A673 (cell line): ENCODE measurements at regions not wholly inside any gene's neighbourhood (a gene's known extent, or its start where the extent isn't known, plus 50 kb on each side); places are given as distances from the start of the nearest gene placed in this dataset.

Experiments
- BruUV-seq: library from RNA; stranded (reverse); fragments of 400-500 nt; replicated peaks from 2 replicates; lab custom pipeline; 2021; lab: Mats Ljungman, UMichigan
- CTCF ChIA-PET: fragments of 300-600 bp; sonication (Branson Sonifier 250); formaldehyde crosslinking; loops from one replicate; lab custom pipeline; 2022; ENCODE audit warnings: antibody characterized with exemption; lab: Charles Lee
- POLR2A ChIA-PET: fragments of 300-600 bp; sonication (Branson Sonifier 250); formaldehyde crosslinking; loops from one replicate; lab custom pipeline; 2022; ENCODE audit warnings: antibody characterized with exemption; ENCODE audit not compliant: low non-redundant PET; lab: Charles Lee
- DNase-seq: peaks from one replicate; pipeline ENCODE4 v3.0.0-alpha.2; 2015; ENCODE audit warnings: low spot score
- H3K27ac ChIP-seq: fragments of 200-600 bp; sonication (generic); 2 replicates; pipeline ENCODE4 v1.5.1; 2016; ENCODE audit warnings: mixed run types, low read depth, mild to moderate bottlenecking, mixed read lengths, antibody characterized with exemption, low read length; ENCODE audit not compliant: poor library complexity, severe bottlenecking
- H3K27me3 ChIP-seq: fragments of 200-600 bp; sonication (generic); replicated peaks from 2 replicates; pipeline ENCODE4 v1.6.1; 2017; ENCODE audit warnings: mixed run types, low read depth, mild to moderate bottlenecking, mixed read lengths, antibody characterized with exemption, low read length; ENCODE audit not compliant: insufficient read depth, poor library complexity
- H3K36me3 ChIP-seq: fragments of 200-600 bp; sonication (generic); 2 replicates; pipeline ENCODE4 v1.6.1; 2016; ENCODE audit warnings: mixed run types, mild to moderate bottlenecking, mixed read lengths, antibody characterized with exemption, low read length; ENCODE audit not compliant: insufficient read depth, poor library complexity, severe bottlenecking
- H3K4me1 ChIP-seq: fragments of 200-600 bp; sonication (generic); 2 replicates; pipeline ENCODE4 v1.6.1; 2017; ENCODE audit warnings: mixed run types, mild to moderate bottlenecking, mixed read lengths, antibody characterized with exemption, low read length; ENCODE audit not compliant: insufficient read depth, poor library complexity, severe bottlenecking
- H3K4me3 ChIP-seq: fragments of 200-600 bp; sonication (generic); 2 replicates; pipeline ENCODE4 v1.5.1; 2016; ENCODE audit warnings: low read depth, mixed run types, mild to moderate bottlenecking, mixed read lengths, low read length; ENCODE audit not compliant: poor library complexity, severe bottlenecking
- H3K9me3 ChIP-seq: fragments of 200-600 bp; sonication (generic); 2 replicates; pipeline ENCODE4 v1.6.1; 2016; ENCODE audit warnings: mixed run types, low read depth, mild to moderate bottlenecking, mixed read lengths, antibody characterized with exemption, low read length; ENCODE audit not compliant: poor library complexity, severe bottlenecking
- EZH2 ChIP-seq: fragments of 200-600 bp; sonication (generic); IDR thresholded peaks from 2 replicates; pipeline ENCODE4 v1.6.1; 2017; ENCODE audit warnings: borderline replicate concordance, low read depth, mild to moderate bottlenecking, mixed read lengths, antibody characterized with exemption, low read length; ENCODE audit not compliant: poor library complexity, severe bottlenecking
- intact Hi-C: fragments of 100-400 bp; cut with micrococcal nuclease; formaldehyde crosslinking; loops from one replicate; pipeline ENCODE4 v1.10.0; 2022; ENCODE audit not compliant: unreplicated experiment
- TF ChIP-seq, protein P1 (sequence below): fragments of 300-800, 200-600 bp; sonication (generic); conservative IDR thresholded peaks from 2 replicates; pipeline ENCODE4 v1.5.1; 2017; ENCODE audit warnings: low read depth, mild to moderate bottlenecking, antibody characterized with exemption, low read length, moderate library complexity, mixed read lengths

DNA sequence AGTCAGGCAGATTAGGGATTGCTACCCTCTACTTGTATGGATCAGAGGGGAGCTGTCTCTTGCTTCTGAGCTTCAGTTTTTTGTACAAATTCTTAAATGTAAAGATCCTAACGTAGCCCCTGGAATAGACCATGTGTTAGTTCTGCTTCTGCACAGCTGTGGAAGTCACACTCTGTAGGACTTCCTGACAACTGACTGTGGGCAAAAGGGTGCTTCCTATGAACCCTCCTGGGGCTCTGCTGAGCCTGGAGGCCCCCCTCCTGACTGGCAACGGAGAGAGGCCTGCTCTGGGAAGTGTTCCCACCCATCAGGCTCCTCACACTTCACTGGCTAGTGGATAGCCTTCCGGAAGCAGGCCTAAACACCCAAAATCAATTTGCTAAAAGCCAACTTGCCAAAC lies 131.0 kb downstream of the RPLP1 start:
- no peak for DNase-seq
- TF ChIP-seq EZH2, result no peak
- TF ChIP-seq, protein P1, sequence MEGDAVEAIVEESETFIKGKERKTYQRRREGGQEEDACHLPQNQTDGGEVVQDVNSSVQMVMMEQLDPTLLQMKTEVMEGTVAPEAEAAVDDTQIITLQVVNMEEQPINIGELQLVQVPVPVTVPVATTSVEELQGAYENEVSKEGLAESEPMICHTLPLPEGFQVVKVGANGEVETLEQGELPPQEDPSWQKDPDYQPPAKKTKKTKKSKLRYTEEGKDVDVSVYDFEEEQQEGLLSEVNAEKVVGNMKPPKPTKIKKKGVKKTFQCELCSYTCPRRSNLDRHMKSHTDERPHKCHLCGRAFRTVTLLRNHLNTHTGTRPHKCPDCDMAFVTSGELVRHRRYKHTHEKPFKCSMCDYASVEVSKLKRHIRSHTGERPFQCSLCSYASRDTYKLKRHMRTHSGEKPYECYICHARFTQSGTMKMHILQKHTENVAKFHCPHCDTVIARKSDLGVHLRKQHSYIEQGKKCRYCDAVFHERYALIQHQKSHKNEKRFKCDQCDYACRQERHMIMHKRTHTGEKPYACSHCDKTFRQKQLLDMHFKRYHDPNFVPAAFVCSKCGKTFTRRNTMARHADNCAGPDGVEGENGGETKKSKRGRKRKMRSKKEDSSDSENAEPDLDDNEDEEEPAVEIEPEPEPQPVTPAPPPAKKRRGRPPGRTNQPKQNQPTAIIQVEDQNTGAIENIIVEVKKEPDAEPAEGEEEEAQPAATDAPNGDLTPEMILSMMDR, result no peak
- Histone ChIP-seq H3K36me3 (no peaks in the 10 kb centered on the region), H3K27ac (no peak overlapping the region), H3K9me3 (no peaks in the 10 kb centered on the region), H3K4me3 (no peak overlapping the region), H3K4me1 (no peaks in the 10 kb centered on the region), H3K27me3 (no peaks in the 10 kb centered on the region)
- intact Hi-C loops, result no loop called here
- BruUV-seq, result no TSS peak
- POLR2A ChIA-PET, result no interaction called here
- CTCF ChIA-PET, result no interaction called here

DNA sequence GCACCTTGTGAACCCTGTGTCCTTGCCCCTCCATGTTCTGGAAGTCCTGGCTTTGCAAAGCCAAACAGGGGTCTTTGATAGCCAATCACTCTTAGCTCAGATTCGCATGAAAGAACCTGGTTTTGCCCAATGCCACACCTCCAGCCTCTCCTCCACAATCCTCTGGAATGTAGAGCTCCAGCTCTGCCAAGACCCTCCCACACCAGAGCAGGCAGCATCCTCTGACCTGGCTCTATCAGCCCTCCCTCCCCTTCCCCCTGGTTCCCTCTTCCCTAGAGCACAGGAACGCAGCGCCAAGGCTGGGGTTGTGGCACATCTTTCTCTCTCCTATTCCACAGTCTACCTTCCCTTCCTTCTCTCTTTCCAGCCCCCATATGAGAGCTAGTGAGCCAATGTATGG lies 133.3 kb downstream of the RPLP1 start:
- no peaks in the 10 kb centered on the region for H3K36me3 ChIP-seq
- ChIA-PET POLR2A (no interaction called here), CTCF (no interaction called here)
- no peak for DNase-seq
- BruUV-seq, result no TSS peak
- H3K27ac ChIP-seq, result no peak overlapping the region
- TF ChIP-seq, protein P1, result no peak
- TF ChIP-seq EZH2, result no peak
- H3K4me1 ChIP-seq, result no peaks in the 10 kb centered on the region
- H3K27me3 ChIP-seq, result no peaks in the 10 kb centered on the region
- no peak overlapping the region for H3K4me3 ChIP-seq
- intact Hi-C loops, result no loop called here
- no peaks in the 10 kb centered on the region for H3K9me3 ChIP-seq

DNA sequence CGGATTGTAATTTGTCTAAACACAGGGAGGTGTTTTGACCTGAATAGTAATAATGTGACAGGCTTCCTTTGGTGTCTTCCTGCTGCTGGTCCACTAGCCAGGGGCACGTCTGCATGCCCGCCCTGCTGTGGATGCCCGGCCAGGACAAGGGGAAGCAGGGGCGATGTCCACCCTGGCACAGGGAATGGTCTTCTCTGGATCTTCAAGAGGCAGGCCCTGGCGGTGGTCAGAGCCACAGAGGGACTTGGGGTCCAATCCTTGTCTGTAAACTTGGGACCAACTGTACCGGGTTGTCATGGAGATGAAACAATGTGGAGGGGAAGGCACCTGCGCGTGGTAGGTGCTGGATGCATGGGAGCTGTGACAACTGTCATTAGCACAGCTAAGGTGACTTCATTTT lies 134.1 kb downstream of the RPLP1 start:
- intact Hi-C loops, result no loop called here
- ChIA-PET POLR2A (no interaction called here), CTCF (no interaction called here)
- no peaks in the 10 kb centered on the region for H3K27me3 ChIP-seq
- BruUV-seq, result no TSS peak
- H3K4me1 ChIP-seq, result no peaks in the 10 kb centered on the region
- TF ChIP-seq, protein P1, result no peak
- TF ChIP-seq EZH2, result no peak
- H3K36me3 ChIP-seq, result no peaks in the 10 kb centered on the region
- DNase-seq, result no peak
- H3K9me3 ChIP-seq, result no peaks in the 10 kb centered on the region
- H3K27ac ChIP-seq, result no peak overlapping the region
- H3K4me3 ChIP-seq, result no peak overlapping the region
